Esophagus squamous epithelium (tissue), 5 donors: ENCODE measurements at regions not wholly inside any gene's neighbourhood (a gene's known extent, or its start where the extent isn't known, plus 50 kb on each side); places are given as distances from the start of the nearest gene placed in this dataset.

Experiments used
- DNase-seq: peaks from one replicate; lab custom pipeline; 2025; lab: John Stamatoyannopoulos, UW
- H3K27ac ChIP-seq, 4 donors: fragments of 200-600 bp; sonication (generic); one replicate each; pipeline ENCODE4 v1.5.1; 2016 to 2019; ENCODE audit warnings: mild to moderate bottlenecking in 1 of 4
- H3K27me3 ChIP-seq, 4 donors: fragments of 200-600 bp; sonication (generic); 1 replicate in 3 of 4; 2 replicates in 1 of 4; pipeline versions ENCODE4 v1.5.1 to v1.6.0; 2017 to 2021; ENCODE audit warnings: antibody characterized with exemption in 1 of 4
- H3K36me3 ChIP-seq, 3 donors: fragments of 200-600 bp; sonication (generic); one replicate each; pipeline ENCODE4 v1.5.1; 2016 to 2019
- H3K4me1 ChIP-seq, 3 donors: fragments of 200-600 bp; sonication (generic); one replicate each; pipeline ENCODE4 v1.5.1; 2017 to 2019
- H3K4me3 ChIP-seq, 4 donors: fragments of 200-600 bp; sonication (generic); 1 replicate in 3 of 4; 2 replicates in 1 of 4; pipeline ENCODE4 v1.5.1; 2016 to 2019; ENCODE audit warnings: mild to moderate bottlenecking in 2 of 4, moderate library complexity in 1 of 4
- H3K9me3 ChIP-seq, 3 donors: fragments of 200-600 bp; sonication (generic); one replicate each; pipeline ENCODE4 v1.5.1; 2016 to 2019
- CTCF ChIP-seq, 6 experiments: fragments of 450-650 bp in 4 of 6; fragments of 200-600 bp in 2 of 6; sonication (generic) in 2 of 6; IDR thresholded peaks; one replicate each; pipeline ENCODE4 v1.5.1; 2016 to 2019; ENCODE audit warnings: antibody characterized with exemption in 6 of 6, mild to moderate bottlenecking in 4 of 6, moderate library complexity in 4 of 6
- POLR2A ChIP-seq, 4 donors: fragments of 450-650 bp; IDR thresholded peaks; one replicate each; pipeline ENCODE4 v1.6.1; 2017; ENCODE audit warnings: antibody characterized with exemption in 4 of 4, mild to moderate bottlenecking in 4 of 4, moderate library complexity in 3 of 4
- WGBS, 2 donors: methylation state at CpG; one replicate each; pipeline ENCODE4 v1.1.5; 2018; 5-methylcytosine and 5-hydroxymethylcytosine counted together
- intact Hi-C: fragments of 100-400 bp; cut with DNase I; formaldehyde crosslinking; loops from one replicate; pipeline ENCODE4 v1.15.0; 2022
- donor health status: DM: yes; HTN: yes; CAD: no.

GRCh38 chr11:38256436-38256835, 1658.4 kb upstream of the RAG2 start:
- Histone ChIP-seq H3K27me3 (no peaks in the 10 kb centered on the region), H3K4me1 (no peaks in the 10 kb centered on the region), H3K27ac (no peak overlapping the region), H3K4me3 (no peak overlapping the region), H3K9me3 (no peaks in the 10 kb centered on the region), H3K36me3 (no peaks in the 10 kb centered on the region)
- no peak for DNase-seq
- TF ChIP-seq POLR2A (IDR thresholded peaks at IDR 0.05) (no peak), CTCF (IDR thresholded peaks at IDR 0.05) (no peak)
- intact Hi-C loops = no loop called here

GRCh38 chr11:38254913-38255312, 1656.9 kb upstream of the RAG2 start:
- WGBS, 2 donors = 68 to 75% methylated on average over 2 of the region's 2 CpGs
- no peaks in the 10 kb centered on the region for H3K4me1 ChIP-seq
- intact Hi-C loops = no loop called here

GRCh38 chr11:38252620-38253019, 1654.6 kb upstream of the RAG2 start:
- no peak overlapping the region for H3K4me3 ChIP-seq
- TF ChIP-seq CTCF (IDR thresholded peaks at IDR 0.05) = no peak
- no peaks in the 10 kb centered on the region for H3K4me1 ChIP-seq
- intact Hi-C loops = no loop called here
- no peak overlapping the region for H3K27ac ChIP-seq
- peaks cover 0 to 8% (median 0%) of the 10 kb centered on the region in 3 donors for H3K9me3 ChIP-seq
- DNase-seq = no peak
- no peaks in the 10 kb centered on the region for H3K36me3 ChIP-seq
- no peaks in the 10 kb centered on the region for H3K27me3 ChIP-seq

More at GRCh38 chr11:38254913-38255312, 1656.9 kb upstream of the RAG2 start:
- no peak overlapping the region for H3K27ac ChIP-seq
- TF ChIP-seq POLR2A (IDR thresholded peaks at IDR 0.05) (no peak), CTCF (IDR thresholded peaks at IDR 0.05) (no peak)
- no peaks in the 10 kb centered on the region for H3K36me3 ChIP-seq
- H3K27me3 ChIP-seq = no peaks in the 10 kb centered on the region
- H3K4me3 ChIP-seq = no peak overlapping the region
- no peak for DNase-seq
- H3K9me3 ChIP-seq = peaks cover 0 to 2% (median 0%) of the 10 kb centered on the region in 3 donors

- 36 to 53% methylated on average over 1 of the region's 1 CpG for WGBS, 2 donors
- intact Hi-C loops = no loop called here
- no peak overlapping the region for H3K27ac ChIP-seq
- peaks cover 0 to 8% (median 0%) of the 10 kb centered on the region in 3 donors for H3K9me3 ChIP-seq
- no peaks in the 10 kb centered on the region for H3K4me1 ChIP-seq
- no peaks in the 10 kb centered on the region for H3K27me3 ChIP-seq
- TF ChIP-seq CTCF (IDR thresholded peaks at IDR 0.05) = no peak
- TF ChIP-seq POLR2A (IDR thresholded peaks at IDR 0.05) = no peak
- H3K4me3 ChIP-seq = no peak overlapping the region
- DNase-seq = no peak
- H3K36me3 ChIP-seq = no peaks in the 10 kb centered on the region
These were observed 1648.4 kb upstream of the RAG2 start for GRCh38 chr11:38246451-38246850.

GRCh38 chr11:38226684-38227083, 1628.6 kb upstream of the RAG2 start:
- no peak overlapping the region for H3K4me3 ChIP-seq
- 86 to 88% methylated on average over 2 to 3 of the region's 3 CpGs for WGBS, 2 donors
- TF ChIP-seq POLR2A (IDR thresholded peaks at IDR 0.05) = no peak
- no peak for TF ChIP-seq CTCF (IDR thresholded peaks at IDR 0.05)
- no peak overlapping the region for H3K27ac ChIP-seq
- H3K27me3 ChIP-seq = no peaks in the 10 kb centered on the region
- DNase-seq = no peak
- peaks cover 0 to 28% (median 20%) of the 10 kb centered on the region in 3 donors for H3K9me3 ChIP-seq
- H3K4me1 ChIP-seq = no peaks in the 10 kb centered on the region
- H3K36me3 ChIP-seq = no peaks in the 10 kb centered on the region
- intact Hi-C loops = no loop called here
